ENCODE measurements at regions not wholly inside any gene's neighbourhood (a gene's known extent, or its start where the extent isn't known, plus 50 kb on each side); places are given as distances from the start of the nearest gene placed in this dataset.

- H3K4me3 ChIP-seq (ENCODE audit: low read depth, low read length) = no peak overlapping the region
- DNase-seq (ENCODE audit: low read depth) = no peak
- TF ChIP-seq, protein P1, sequence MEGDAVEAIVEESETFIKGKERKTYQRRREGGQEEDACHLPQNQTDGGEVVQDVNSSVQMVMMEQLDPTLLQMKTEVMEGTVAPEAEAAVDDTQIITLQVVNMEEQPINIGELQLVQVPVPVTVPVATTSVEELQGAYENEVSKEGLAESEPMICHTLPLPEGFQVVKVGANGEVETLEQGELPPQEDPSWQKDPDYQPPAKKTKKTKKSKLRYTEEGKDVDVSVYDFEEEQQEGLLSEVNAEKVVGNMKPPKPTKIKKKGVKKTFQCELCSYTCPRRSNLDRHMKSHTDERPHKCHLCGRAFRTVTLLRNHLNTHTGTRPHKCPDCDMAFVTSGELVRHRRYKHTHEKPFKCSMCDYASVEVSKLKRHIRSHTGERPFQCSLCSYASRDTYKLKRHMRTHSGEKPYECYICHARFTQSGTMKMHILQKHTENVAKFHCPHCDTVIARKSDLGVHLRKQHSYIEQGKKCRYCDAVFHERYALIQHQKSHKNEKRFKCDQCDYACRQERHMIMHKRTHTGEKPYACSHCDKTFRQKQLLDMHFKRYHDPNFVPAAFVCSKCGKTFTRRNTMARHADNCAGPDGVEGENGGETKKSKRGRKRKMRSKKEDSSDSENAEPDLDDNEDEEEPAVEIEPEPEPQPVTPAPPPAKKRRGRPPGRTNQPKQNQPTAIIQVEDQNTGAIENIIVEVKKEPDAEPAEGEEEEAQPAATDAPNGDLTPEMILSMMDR (IDR thresholded peaks at IDR 0.05; ENCODE audit: control insufficient read depth, extremely low read depth, insufficient read depth) = no peak
These were observed 100.1 kb upstream of the FSHR start for GRCh38 chr2:49254401-49254800.

GRCh38 chr2:49251766-49252165 lies 97.5 kb upstream of the FSHR start:
- TF ChIP-seq, protein P1 (IDR thresholded peaks at IDR 0.05; ENCODE audit: control insufficient read depth, extremely low read depth, insufficient read depth) = no peak
- no peak overlapping the region for H3K4me3 ChIP-seq (ENCODE audit: low read depth, low read length)
- DNase-seq (ENCODE audit: low read depth) = no peak

DNA sequence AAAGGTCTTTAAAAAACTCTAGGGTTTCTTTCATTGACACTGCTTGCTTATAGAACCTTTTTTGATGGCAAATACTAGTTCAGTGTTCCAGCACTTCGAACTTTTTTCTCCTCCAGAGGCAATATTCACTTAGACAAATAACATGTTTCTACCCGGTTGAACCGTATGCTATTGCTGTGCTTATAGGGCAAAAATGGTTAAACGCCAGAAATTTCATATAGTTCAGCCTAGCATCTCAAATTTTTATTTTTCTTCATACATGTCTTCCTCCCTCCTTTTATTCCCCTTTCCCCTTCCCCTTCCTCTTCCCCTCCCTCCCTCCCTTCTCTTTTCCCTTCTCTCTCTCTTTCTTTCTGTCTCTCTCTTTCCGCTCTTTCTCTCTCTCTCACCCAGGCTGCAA lies 96.9 kb upstream of the FSHR start:
- no peak overlapping the region for H3K4me3 ChIP-seq (ENCODE audit: low read depth, low read length)
- no peak for DNase-seq (ENCODE audit: low read depth)
- TF ChIP-seq, protein P1 (IDR thresholded peaks at IDR 0.05; ENCODE audit: control insufficient read depth, extremely low read depth, insufficient read depth) = no peak

DNA sequence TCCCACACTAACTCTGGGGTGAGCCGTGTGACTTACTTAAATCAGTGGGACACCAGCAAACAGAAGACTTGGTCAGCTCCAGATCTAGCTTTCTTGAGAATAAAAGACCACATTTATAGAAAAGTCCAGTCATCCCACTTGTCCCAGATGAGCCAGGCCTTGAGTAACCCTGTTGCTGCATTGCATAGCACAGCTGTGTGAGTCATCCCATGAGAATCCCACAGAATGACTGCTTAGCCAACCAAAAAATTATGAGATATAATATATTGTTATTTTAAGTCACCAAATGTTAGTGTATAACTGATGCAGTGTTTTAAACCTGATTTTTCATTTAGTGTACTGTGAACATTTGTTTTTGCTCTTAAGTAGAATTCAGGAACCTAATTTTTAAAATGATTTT lies 94.2 kb upstream of the FSHR start:
- TF ChIP-seq, protein P1 (IDR thresholded peaks at IDR 0.05; ENCODE audit: control insufficient read depth, extremely low read depth, insufficient read depth) = no peak

GRCh38 chr2:49241991-49242390 lies 87.7 kb upstream of the FSHR start:
- TF ChIP-seq, protein P1 (IDR thresholded peaks at IDR 0.05; ENCODE audit: control insufficient read depth, extremely low read depth, insufficient read depth) = no peak
- DNase-seq (ENCODE audit: low read depth) = no peak
- no peak overlapping the region for H3K4me3 ChIP-seq (ENCODE audit: low read depth, low read length)

More for the DNA sequence above, 94.2 kb upstream of the FSHR start:
- no peak for DNase-seq (ENCODE audit: low read depth)
- no peak overlapping the region for H3K4me3 ChIP-seq (ENCODE audit: low read depth, low read length)

GRCh38 chr2:49241501-49241900 lies 87.2 kb upstream of the FSHR start:
- TF ChIP-seq, protein P1 (IDR thresholded peaks at IDR 0.05; ENCODE audit: control insufficient read depth, extremely low read depth, insufficient read depth) = no peak
- H3K4me3 ChIP-seq (ENCODE audit: low read depth, low read length) = no peak overlapping the region
- DNase-seq (ENCODE audit: low read depth) = no peak

DNA sequence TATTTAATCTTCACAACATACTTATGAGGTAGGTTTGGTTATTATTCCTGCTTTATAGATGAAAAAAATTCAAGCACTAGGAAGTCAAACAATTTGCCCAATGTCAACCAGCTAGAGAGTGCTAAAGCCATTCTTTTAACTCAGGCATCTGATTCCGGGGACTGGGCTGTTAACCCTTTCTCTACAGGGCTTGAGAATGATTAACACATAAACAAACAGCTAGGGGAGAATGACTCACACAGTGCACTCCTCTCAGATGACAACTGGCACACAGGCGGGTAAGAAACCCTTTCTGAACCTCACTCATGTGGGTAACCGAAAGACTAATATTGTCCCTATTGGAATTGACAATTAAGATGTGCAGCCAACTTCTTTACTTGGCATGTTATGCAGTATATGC lies 86.3 kb upstream of the FSHR start:
- TF ChIP-seq, protein P1 (IDR thresholded peaks at IDR 0.05; ENCODE audit: control insufficient read depth, extremely low read depth, insufficient read depth) = no peak

More for the DNA sequence above, 86.3 kb upstream of the FSHR start:
- no peak overlapping the region for H3K4me3 ChIP-seq (ENCODE audit: low read depth, low read length)
- DNase-seq (ENCODE audit: low read depth) = no peak

All from LNCaP clone FGC (cell line).